AG09309 (cell line): ENCODE measurements at regions not wholly inside any gene's neighbourhood (a gene's known extent, or its start where the extent isn't known, plus 50 kb on each side); places are given as distances from the start of the nearest gene placed in this dataset.

Source experiments
- DNase-seq: peaks from one replicate; pipeline ENCODE4 v3.0.0-alpha.2; 2010; ENCODE audit warnings: low read depth
- H3K4me3 ChIP-seq: 2 replicates; pipeline ENCODE4 v1.5.1; 2011; ENCODE audit warnings: mild to moderate bottlenecking, low read depth, low read length, moderate library complexity; ENCODE audit not compliant: control insufficient read depth
- CTCF ChIP-seq: IDR thresholded peaks from 2 replicates; pipeline ENCODE4 v1.5.1; 2011; ENCODE audit warnings: mild to moderate bottlenecking, low read depth, low read length, inconsistent platforms; ENCODE audit not compliant: insufficient read depth, control insufficient read depth; ENCODE audit errors: missing control alignments

GRCh38 chr1:221449194-221449593 is 292.7 kb downstream of the DUSP10 start:
- H3K4me3 ChIP-seq, result no peak overlapping the region
- DNase-seq, result no peak
- TF ChIP-seq CTCF, result no peak

- TF ChIP-seq CTCF, result no peak
- no peak for DNase-seq
- H3K4me3 ChIP-seq, result 0 out of 2 replicates have a peak overlapping the region, but pooled peaks have one; percentile 3
These were observed 292.0 kb downstream of the DUSP10 start for GRCh38 chr1:221449801-221450470.

GRCh38 chr1:221451741-221452140 is 290.1 kb downstream of the DUSP10 start:
- DNase-seq, result no peak
- no peak for TF ChIP-seq CTCF
- H3K4me3 ChIP-seq, result no peak overlapping the region

GRCh38 chr1:221454096-221454495 is 287.8 kb downstream of the DUSP10 start:
- no peak overlapping the region for H3K4me3 ChIP-seq
- TF ChIP-seq CTCF, result no peak
- DNase-seq, result no peak

- DNase-seq, result no peak
- no peak overlapping the region for H3K4me3 ChIP-seq
- TF ChIP-seq CTCF, result no peak
These were observed 285.0 kb downstream of the DUSP10 start for GRCh38 chr1:221456918-221457317.

GRCh38 chr1:221457685-221458446 is 284.0 kb downstream of the DUSP10 start:
- no peak overlapping the region for H3K4me3 ChIP-seq
- DNase-seq, result no peak
- no peak for TF ChIP-seq CTCF
